Activated CD4-positive, alpha-beta T cell treated with anti-CD3 and anti-CD28 coated beads for 48 hours (primary cell): ENCODE measurements at regions not wholly inside any gene's neighbourhood (a gene's known extent, or its start where the extent isn't known, plus 50 kb on each side); places are given as distances from the start of the nearest gene placed in this dataset.
A peak's percentile ranks its signal among the peaks of the same experiment; 100 is the strongest.
"Not testable (repeated sequence)": the region's sequence is repeated elsewhere in the genome, so short reads cannot be mapped to it uniquely, and the experiment has no call there.

Experiments used
- DNase-seq: peaks from one replicate; pipeline ENCODE4 v3.0.0-alpha.2; 2020

DNA sequence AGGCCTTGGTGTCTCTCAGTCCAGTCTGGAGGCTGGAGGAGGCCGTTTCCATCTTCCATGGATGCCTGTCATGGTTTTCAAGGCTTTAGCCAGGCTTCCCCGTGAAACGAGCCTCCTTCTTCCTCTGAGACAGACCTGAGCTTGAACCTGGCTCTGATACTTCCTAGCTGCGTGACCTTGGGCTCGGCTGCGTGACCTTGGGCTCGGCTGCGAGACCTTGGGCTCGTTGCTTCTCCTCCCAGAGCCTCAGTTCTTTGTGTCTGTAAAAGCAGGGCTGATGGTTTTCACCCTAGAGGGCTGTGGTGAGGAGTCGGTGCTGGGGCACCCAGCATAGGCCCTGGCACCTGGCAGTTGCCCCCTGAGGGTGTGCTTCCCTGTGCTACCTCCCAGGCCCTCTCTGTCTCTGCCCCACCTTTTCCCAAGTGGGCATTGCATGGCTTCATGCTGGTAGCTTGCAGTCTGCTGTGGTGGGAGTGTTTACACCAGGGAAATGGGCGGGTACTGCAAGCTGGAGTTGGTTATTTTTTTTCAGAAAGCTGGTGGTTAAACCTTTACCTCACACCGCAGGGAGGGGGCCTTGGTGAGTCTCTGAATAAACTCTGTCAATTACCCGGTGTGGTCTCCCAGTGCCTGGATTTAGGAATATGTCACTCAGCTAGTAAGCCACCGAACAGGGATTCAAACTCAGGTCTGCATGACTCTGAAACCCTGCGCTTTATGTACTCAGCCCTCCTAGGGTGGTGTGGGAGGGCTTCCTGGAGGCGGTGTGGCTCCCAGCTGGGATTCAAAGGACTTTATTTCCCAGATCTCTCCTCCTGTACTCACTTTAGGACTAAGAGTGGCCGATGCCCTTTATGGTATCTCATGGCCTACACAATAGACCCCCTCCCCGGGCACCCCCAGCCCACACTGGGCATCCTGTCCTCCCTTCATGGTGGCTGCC is 129.0 kb upstream of the CIBAR2 start:
- no peak for DNase-seq

DNA sequence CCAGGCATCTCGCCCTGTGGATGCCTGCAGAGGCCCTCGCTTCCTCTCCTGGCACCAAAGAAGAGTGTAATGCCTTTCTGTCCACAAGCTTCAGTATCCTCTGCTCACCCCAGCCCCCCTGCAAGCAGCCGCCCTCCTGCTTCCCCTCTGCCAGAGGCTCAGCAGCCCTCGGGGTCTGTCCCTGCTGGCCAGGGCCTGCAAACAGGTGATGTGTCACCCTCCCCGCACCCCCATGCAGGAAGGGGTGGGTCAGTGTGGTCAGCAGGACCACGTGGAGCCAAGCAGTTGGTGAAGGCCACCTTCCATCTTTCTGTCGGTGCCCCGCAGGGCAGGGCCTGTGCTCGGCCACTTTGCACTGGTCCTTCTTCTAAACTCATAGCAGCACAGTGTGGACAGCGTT is 129.9 kb upstream of the CIBAR2 start:
- DNase-seq, result no peak

DNA sequence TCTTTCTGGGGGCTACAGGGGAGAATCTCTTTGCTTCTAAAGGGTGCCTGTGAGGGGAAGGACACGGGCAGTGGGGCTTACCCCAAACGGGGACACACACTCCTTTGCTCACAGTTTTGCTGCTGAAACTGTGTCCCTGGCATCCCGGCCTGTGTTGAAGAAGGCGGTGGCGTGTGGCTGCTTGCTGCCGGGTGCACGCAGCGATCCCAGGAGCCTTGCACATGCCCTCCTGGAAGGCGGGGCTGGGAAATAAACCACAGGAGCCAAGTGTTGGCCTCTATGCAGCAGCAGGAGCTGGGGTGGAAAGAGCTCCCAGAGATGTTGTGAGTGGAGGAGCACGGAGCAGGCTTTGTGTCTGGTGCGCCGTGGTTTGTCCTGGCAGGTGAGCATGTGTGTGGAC is 131.0 kb upstream of the CIBAR2 start:
- DNase-seq, result no peak

DNA sequence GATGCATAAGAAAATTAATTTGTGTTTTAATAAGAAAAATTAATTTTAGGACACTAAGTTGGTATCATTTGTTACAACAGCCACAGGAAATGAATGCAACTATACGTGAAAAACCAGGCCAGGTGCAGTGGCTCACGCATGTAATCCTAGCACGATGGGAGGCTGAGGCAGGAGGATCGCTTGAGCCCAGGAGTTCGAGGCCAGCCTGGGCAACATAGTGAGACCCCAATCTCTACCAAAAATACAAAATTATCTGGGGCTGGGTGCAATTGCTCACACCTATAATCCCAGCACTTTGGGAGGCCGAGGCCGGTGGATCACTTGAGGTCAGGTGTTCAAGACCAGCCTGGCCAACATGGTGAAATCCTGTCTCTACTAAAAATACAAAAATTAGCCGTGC is 132.2 kb upstream of the CIBAR2 start:
- DNase-seq, result not testable (repeated sequence)

DNA sequence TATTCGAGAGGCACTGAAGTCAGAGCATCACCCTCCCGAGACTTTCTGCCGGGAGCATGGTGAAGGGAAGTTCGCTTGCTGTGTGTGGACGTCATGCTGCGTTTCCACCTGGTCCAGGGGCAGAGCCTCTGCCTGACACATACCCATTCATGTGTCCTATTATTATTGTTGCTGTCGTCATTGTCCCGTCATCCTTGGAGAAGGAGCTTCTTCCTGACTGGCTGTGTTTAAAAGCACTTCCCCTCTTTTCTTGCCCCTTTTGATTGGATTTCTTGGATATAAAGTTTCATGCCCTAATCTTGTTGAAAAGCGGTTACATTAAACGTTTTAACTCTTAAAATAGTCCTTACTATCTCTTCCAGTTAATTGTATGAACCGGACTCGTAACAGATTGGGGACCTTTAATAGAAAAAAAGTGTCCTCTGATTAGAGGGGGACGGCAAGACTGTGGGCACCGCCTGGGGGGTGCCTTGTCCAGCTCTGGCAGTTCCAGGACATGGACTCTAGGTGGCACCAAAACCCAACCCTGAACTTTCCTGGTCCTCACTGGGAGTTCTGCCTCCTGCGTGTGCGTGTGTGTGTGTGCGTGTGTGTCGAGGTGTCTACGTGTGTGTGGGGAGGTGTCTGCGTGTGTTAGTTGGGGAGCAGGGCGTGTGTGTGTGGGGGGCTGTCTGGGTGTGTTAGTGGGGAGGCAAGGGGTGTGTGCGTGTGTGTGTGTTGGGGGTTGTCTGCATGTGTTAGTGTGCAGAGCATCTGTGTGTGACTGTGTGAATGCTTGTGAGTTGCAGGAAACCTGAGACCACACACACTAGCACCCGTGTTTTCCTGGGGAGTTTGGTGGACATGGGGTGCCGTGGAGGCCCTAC is 133.3 kb upstream of the CIBAR2 start:
- peak; percentile 60 for DNase-seq

DNA sequence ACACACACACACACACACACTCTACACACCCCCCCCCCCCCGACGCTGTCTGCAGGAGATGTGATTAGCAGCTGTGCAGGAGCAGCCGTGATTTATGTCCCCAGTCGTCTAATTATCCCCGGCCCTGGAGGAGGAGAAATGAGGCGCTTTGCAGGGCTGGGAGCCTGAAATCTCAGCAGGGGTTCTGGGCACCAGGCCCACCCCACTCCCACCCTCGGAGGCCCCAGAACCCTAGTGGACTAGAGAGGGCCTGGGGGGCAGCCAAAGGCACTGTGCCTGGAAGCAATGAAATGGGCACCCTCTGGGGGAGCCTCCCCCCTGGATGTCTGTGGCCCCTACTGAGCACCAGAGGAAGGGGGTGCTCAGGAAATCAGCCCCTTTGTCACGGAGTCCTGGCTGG is 134.2 kb upstream of the CIBAR2 start:
- no peak for DNase-seq

DNA sequence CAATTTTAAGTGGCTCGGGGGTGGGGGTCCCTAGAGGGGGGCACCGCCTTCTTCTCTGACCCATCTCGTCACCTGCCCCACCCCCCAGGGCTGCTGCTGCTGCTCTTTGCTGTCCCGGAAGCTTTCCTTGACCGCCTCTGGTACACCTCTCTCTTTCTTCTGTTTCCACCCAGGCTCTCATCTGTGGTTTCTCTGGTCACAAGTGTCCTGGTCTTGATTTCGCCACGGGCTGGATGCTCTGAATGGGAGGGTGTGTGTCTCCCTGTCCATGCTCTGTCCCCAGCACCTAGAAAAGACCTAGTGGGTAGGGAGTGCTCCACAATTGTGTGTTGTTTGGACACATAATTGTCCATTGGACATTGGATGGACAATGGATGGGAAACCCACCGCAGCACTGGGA is 134.7 kb upstream of the CIBAR2 start:
- no peak for DNase-seq

DNA sequence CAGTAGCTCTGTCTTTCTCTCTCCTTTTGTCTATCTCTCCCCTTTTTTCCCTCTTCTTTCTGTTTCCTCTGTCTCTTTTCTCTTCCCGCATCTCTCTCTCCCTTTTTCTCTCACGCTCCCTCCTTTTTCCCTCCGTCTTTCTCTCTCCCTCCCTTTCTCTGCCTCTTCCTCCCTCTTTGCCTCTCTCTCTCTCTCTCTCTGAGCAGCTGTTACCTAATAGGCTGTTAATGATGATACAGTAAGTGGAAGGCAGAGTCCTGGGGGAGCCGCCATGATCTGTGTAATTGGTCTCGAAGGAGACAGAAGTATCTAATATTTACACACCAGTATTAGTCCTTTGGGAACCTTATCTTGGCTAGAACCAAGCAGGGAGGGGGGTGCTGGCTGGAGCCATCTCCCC is 136.1 kb upstream of the CIBAR2 start:
- no peak for DNase-seq

DNA sequence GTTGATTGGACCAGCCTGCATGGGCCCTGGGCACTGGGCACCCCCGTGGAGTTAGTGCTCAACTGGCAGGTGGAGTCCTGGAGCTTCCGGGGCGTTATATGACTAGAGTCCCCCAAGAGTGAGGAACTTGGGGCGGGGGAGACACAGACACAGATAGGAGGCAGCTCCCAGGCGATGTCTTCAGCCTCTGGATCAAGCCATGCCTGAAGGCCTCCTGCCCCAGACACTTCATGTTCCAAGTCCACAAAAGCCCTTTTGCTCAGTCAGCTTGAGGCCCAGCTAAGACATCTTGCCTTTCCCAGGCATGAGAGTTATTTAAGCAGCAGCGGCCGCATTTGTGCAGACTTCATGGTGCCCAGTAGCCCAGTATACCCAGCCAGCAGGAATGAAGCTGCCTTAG is 136.6 kb upstream of the CIBAR2 start:
- no peak for DNase-seq

DNA sequence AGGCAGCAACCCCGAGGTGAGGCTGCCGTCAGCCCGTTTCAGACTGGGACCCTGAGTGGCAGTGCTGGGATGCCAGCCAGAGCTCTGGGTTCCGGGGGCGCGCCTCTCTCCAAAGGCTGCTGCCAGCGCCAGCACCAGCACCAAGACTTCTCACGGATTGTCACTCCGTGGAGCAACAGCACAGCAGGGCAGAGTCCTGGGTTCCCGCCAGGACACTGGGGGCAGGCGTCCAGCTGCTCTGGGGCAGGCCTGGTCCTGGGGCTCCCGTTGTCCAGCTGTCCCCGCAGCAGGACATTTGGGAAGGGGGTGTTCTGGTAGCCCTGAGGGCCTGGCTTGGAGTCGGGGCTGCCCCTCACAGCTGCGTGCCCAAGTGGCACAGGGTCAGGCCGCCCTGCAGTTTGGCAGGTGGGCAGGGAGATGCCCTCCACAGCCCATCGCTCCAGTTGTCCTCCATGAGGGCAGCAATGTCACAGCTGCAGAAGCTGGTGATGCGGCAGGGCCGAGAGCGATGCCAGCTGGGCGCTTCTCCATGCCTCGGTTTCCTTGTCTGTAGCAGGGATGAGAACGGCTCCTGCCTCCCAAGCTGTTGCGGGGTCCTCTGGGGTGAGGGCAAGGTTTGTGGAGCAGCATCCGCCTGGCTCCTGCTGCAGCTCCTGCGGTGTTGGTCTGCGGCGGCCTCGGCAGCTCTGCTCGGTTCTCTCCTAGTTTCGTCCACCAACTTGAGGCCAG is 137.3 kb upstream of the CIBAR2 start:
- DNase-seq, result no peak

DNA sequence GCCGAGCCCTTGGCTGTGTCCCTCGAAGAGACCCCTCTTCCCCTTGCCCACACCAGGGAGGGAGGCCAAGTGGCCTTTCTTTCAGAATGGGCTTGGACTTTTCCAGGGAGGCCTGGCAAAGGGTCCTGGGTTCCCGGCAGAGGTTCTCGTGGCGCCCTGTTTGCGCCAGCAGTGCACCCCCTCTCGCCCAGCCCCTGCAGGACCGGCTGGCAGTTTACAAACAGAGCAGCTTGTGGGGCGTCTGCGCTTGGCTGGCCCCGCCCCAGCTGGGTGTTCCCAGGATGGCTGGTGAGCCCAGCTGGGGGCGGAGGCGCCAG is 137.8 kb upstream of the CIBAR2 start:
- no peak for DNase-seq

DNA sequence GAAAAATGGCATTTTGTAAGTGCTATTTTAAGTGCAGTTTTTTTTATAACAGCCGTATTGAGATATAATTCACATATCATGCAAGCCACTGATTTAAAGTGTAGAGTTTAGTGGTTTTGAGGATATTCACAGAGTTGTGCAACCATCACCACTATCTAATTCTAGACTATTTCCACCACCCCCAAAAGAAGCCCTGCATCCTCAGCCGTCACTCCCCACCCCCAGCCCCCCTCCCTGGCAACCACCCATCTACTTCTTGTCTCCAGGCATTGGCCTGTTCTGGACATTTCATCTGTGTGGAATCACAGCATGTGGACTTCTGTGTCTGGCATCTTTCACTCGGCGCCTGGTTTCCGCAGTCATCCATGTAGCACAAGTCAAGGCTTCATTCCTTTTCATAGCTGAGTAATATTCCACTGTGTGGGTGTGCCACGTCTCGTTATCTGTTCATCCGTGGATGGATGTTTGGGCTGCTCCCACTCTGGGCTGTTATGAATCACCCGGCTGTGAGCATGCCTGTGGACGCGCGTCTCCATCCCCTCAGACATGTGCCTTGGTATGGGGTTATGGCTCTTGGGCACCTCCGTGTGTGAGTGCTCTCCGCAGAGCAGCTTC is 138.4 kb upstream of the CIBAR2 start:
- no peak for DNase-seq

DNA sequence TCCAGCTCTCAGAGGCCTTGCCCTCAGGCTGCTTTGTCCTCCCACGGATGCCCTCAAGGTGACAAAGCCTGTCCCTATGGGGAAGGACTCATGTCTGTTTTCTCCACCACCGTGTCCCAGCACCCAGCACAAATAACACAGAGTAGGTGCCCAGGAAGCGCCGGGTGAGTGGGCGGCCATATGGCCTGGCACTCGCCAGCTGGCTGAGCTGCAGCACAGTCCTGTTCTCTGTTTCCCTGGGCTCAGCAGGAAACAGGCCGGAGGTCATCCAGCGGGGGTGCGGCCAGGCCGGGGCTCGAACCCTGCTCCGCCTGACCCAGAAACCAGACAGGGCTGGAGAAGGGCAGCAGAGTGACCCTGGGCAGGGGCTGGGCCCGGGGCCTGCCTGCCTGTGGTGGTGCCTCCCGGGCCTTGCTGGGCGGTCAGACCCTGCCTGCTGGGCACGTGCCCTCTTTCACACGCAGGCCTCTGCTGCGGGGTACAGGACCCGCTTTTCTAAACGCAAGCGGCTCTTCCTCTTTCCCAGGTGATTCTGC is 139.0 kb upstream of the CIBAR2 start:
- DNase-seq, result no peak

DNA sequence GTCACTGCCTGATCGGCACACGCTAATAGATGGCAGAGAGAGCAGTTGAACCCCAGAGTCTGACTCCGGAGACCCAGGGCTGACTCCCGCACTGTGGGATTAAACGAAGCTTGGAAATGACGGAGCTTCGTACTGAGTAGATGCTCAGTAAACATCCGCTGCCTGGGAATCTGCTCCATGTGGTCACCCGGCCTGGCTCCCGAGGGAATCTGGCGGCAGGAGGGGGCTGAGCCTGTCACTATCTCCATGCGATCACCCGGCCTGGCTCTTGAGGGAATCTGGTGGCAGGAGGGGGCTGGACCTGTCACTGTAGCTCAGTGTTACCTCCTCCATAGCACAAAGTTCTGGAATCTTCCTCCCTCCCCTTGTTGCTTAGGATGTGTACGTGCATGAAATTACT is 139.7 kb upstream of the CIBAR2 start:
- DNase-seq, result no peak

DNA sequence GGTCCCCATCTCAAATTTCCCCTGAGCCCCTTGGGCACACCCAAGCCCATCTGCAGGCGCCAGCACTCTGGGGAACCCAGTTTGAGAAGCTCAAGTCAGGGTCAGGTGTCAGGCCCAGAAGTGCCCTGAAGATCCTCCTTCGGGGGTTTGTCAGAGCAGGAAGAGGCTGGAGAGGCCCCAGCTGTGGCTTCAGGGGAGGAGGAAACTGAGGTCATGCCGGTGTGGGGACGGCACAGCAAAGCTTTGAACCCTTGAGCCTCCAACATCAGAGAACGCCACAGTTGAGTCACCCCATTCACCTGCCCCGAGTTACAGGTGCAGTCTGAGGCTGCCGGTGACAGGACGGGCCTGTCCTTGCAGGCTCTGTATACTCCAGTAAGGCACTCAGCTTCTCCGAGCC is 140.2 kb upstream of the CIBAR2 start:
- DNase-seq, result no peak

DNA sequence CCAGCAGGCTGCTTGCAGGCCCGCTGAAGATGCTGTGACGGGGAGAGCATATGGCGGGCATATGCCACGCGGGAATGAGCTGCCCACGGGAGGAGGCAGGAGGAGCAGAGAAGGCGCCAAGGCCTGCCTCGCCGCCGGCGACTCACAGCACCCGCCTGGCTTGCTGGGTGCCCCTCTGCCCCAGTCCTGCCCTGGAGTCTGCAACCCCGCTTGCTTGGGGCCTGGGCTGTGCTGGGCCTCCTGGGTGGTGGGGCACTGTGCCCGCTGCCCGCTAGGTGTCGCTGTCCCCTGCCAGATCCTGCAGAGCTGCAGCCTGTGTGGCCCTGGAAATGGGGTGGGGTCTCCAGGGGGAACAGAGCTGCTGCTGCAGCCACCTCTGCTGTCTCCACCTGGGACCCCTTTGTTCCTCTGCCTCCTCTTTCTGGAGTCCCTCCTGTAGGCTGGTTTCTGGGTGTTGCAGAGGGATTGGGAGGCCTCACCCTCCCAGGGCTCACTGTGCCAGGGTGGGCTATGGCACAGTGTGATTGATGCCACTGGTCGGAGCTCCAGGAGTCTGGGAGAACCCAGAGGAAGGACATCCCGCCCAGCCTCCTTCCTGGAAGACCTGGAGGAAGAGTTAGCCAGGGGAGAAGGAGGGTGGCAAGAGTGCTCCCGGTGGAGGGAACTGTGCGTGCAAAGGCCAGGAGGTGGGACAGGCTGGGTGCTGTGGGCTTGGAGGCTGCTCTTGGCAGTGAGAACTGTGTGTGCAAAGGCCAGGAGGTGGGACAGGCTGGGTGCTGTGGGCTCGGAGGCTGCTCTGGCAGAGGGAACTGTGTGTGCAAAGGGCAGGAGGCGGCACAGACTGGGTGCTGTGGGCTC is 141.0 kb upstream of the CIBAR2 start:
- peak; percentile 77 for DNase-seq

DNA sequence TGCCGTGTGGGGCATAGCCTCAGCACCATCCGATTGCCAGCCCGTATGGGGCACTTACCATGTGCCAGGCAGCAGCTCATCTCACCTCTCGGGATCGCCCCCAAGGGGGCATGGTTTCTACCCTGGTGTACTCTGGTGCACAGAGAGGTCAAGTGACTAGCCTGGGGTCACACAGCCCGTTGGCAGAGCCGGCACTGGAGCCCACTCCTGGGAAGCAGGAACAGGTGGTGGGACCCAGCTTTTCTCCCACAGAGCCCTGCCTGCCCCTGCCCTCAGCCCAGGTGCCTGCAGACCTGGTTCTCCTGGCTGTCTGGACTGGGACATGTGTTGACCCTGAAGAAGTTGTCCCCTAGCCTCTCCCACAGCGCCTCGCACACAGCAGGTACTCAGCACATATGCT is 141.8 kb upstream of the CIBAR2 start:
- DNase-seq, result no peak

DNA sequence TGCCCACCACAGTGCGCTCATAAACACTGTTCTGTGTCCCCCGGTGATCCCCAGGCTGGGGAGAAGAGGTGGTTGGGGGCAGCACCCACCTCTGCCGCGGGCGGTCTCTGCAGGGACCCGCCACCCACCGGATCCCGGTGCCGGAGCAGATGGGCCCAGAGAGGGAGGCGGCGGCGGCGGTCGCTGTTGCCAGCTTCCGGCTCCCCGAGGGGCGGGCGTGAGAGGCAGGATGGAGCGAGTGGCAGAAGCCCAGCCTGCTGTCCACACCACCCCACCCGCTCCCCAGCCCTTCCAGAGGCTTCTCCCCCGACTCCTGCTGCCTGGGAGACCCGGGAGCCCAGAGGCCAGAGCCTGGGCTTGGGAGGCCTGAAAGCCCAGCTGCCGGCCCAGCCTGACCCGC is 142.6 kb upstream of the CIBAR2 start:
- DNase-seq, result no peak

DNA sequence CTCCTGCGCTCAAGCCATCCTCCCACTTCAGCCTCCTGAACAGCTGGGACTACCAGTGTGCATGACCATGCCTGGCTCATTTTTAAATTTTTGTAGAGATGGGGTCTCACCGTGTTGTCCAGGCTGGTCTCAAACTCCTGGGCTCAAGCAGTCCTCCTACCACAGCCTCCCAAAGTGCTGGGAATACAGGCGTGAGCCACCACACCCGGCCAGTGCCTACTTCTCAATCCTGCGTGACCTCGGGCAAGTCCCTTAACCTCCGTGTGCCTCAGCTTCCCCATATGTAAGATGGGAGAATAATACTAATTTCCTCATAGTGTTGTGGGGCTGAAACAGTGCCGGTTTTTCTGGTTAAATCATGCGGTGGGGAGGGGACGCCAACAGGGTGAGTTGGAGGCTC is 143.5 kb upstream of the CIBAR2 start:
- DNase-seq, result no peak

DNA sequence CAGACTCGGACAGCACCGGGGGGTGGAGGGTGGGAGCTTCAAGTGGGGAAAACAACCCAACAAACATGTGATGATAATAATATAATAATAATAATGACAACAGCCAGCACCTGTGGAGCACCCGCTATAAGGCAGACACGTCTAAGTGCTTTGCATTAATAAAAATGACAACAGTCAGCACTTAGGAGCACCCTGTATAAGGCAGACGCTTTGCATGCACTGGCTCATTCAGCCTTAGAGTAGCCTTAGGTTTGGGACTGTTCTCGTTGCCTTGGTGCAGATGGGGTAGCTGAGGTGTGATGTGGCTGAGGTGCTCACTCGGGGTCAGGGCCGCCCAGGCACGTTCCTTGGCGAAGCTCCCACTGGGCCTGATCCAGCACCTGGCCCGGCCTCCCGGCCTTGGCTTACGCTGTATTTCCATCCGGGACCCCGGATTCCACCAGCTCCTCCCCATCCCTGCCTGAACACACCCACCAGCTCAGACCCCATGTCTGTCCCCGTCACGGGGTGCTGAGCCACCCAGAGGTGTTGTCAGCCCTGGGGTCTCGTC is 144.0 kb upstream of the CIBAR2 start:
- no peak for DNase-seq

DNA sequence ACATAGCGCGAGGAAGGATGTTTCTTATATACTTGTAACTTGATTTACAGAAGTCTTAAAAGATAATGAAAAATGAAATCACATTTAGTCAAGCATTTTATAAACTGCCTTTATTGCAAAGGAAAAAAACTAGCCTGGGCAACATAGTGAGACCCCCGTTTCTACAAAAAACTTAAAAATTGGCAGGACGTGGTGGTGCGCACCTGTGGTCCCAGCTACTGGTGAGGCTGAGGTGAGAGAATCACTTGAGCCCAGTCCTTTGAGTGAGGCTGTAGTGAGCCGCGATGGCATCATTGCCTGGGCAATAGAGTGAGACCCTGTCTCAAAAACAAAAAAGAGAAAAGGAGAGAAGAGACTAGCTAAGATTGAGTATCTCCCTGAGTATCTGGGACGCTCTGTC is 145.2 kb upstream of the CIBAR2 start:
- no peak for DNase-seq

DNA sequence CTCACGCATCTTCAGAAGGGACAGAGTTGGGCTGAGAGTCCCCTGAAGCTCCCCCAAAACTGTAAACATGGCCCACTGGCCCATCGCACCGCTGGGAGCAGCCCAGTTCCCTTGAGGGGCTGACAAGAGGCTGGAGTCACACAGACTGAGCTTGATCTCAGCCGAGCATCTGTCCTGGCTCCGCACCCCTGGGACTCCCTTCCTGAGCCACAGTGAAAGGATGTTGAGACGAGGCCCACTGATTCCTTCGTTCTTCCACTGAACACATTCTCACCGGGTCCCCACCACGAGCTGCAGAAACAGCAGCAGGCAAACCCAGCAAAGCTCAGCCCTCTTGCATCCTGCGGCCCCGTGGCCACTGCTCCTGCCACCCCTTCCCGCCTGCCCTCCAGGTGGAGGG is 145.9 kb upstream of the CIBAR2 start:
- no peak for DNase-seq
